ENCODE measurements at regions not wholly inside any gene's neighbourhood (a gene's known extent, or its start where the extent isn't known, plus 50 kb on each side); places are given as distances from the start of the nearest gene placed in this dataset.

- TF ChIP-seq POLR2AphosphoS5 (IDR thresholded peaks at IDR 0.05; ENCODE audit: low read depth), result no peak
- no peak for TF ChIP-seq JUNB (IDR thresholded peaks at IDR 0.05; ENCODE audit: unreplicated experiment)
Measured at GRCh38 chr13:112175162-112176075, 108.5 kb downstream of the SOX1 start.

Measured in GM23338 (cell line).